ENCODE measurements at regions not wholly inside any gene's neighbourhood (a gene's known extent, or its start where the extent isn't known, plus 50 kb on each side); places are given as distances from the start of the nearest gene placed in this dataset.
"Not testable (repeated sequence)": the region's sequence is repeated elsewhere in the genome, so short reads cannot be mapped to it uniquely, and the experiment has no call there.

DNA sequence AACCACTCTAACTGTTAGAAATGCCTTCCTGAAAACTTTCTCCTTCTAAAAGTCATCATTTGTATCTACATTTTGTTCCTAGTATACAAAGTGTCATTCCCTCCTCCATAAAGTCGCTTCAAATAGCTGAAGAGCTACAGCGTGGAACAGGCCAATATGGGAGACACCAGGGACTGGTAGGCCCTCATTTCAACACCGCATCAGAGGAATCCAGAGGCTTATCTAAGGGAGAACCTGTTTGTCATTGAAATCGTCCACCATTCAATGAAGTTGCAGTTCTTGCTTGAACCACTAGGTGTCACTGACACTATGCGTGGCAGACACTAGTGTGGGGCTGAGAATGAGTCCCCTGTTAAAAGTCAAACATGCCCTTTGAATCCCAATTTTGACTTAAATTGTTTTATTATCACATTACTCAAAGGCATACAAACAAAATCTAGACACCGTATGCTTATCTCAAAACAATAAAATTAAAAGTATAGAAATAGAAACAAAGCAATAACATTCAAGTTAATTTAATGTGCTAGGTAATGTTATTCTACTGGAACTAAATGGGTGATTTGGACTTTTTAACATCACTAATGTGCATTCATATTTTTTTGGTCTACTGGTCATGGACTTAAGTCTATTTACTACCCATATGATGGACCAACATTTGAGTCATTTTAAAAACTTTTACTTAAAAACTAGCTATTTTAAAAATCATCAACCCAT lies 182.3 kb downstream of the FCRL5 start:
- no peak for DNase-seq (ENCODE audit: low read depth in 3 of 3, low spot score in 1 of 3)

DNA sequence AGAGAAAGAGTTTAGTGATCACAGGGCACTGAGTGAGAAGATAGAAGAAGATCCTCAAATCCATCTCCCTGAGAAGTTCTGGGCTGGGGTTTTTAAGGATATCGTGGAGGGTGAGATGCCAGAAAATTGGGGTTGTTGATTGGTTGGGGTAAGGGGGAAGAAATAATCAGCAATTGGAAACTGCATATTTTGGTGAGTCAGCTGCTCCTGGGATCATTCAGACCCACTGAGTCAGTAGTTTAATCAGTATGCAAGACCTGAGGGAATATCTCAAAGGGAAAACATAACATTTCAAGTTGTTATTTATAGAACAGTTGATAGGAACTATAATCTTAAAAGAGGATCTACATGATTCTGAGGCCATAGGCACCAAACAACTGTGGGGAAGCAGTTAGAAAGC lies 183.4 kb downstream of the FCRL5 start:
- DNase-seq (ENCODE audit: low read depth in 3 of 3, low spot score in 1 of 3) = not testable (repeated sequence)

DNA sequence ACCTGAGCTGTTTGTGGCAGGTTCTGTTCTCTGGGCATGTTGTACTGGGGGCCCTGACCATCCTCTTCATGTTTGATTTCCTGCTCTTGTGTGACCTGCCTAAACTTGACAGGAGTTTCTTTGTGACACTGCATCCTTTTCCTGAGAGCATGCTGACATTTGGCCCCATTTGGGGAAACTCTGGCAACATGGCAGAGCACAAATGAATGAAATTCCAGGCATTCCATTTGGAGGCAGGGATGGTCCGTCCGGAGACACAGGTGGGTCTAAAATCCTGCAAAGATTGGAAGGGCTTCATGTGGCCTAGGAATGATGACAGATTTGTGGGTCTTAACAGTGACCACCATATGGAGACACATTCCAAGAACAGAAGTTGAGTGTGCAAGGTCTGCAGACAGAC lies 184.0 kb downstream of the FCRL5 start:
- no peak for DNase-seq (ENCODE audit: low read depth in 3 of 3, low spot score in 1 of 3)

DNA sequence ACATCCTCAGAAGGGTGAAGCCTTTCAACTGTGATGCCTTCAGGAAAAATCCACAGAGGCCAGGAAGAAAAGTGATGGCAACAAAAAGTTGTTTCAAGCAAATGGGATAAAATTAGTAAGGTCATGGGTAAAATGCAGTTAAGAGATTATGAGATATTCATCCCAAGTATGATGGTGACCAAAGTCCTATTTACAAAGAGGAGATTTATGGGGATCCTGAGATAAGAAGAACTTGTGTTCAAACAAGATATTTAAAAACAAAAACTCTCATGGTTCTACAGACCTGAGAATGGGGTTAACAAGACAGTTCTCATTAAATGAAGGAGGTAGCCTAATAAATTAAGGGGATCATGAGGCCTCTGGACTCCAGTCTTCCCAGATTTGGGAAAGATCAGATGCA lies 184.4 kb downstream of the FCRL5 start:
- DNase-seq (ENCODE audit: low read depth in 3 of 3, low spot score in 1 of 3) = no peak

DNA sequence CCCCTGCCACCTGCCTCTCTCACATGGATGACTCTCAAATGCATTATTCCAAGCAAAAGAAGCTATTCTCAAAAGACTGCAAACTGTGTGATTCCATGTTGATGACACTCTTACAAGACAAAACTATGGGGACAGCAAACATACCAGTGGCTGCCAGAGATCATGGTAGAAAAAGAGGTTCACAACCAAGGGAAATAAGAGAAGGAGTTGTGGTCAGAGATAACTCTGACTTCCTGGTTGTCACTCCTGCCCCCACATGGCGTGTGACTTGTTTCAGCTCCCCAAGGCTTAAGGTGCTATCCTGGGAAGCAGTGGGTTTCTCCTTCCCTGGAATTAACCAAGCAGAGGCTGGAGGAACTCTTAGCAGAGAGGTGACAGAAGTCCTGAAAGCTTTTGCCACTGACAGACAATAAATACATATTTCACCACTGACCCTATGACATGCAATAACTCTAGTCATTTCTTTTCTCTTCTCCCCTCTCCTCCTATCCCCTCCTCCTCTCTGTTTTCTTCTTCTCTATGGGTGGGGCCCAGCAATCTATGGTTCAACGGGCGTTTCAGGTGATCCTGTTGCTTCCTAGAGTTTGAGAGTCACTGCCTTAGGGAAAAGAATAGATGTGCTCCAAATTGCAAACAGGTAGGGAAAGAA lies 185.1 kb downstream of the FCRL5 start:
- no peak for DNase-seq (ENCODE audit: low read depth in 3 of 3, low spot score in 1 of 3)

DNA sequence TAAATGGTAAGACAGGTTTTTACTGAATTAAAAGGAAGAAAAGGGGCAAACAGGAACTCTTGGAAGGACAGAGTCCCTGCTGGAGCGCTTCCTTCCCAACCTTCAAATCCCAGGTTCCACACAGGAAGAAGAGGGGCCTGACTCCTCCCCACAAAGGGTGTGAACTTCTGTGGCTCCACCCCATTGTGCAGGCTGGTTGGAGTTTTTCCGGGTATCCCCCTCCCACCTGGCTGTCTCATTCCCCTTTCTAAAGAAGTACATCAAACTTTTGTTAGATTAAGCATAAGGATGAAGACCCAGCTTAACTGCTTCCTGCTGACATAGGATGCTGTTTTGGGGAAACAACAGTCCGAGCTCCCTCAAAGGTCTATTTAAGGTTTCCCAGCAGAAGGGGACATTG lies 187.7 kb downstream of the FCRL5 start:
- DNase-seq (ENCODE audit: low read depth in 3 of 3, low spot score in 1 of 3) = no peak

DNA sequence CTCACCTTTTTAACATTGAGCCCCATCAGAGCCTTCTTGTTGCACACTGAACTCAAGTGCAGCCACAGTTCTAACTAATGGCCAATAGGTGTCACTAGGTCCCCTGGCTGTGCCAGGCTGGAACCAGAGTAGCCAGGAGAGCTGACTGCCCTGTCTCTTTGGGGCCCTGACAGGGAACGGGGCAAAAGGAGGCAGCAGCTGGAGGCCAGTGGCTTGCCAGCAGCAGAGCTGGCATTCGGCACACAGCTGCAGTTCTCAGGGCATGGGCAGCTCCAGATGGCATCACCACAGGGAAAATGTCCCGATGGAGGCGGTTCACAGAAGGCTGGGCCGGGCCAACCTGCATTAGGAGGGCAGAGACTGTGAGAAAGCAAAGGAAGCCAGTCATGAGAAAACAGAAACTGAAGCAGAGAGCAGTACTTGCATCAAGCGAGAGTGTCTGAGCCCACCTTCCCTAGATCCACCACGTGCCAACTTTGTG lies 188.6 kb downstream of the FCRL5 start:
- no peak for DNase-seq (ENCODE audit: low read depth in 3 of 3, low spot score in 1 of 3)

DNA sequence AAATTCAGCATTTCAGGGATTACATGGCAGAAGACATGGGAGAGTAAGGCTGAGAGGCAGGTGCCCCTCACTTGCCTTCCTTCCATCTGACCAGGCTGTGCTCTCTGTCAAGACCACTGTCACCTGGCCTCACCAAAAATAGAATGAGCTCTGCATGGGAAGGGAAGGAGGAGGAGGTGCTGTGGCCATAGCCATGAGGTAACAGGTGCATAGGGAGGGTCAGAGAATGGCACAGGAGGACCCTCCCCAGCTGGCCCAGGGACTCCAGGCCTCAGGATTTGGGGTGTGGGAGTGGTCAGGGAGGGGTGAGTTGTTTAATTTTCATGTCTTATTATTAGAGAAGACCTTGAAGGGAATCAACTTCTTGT lies 192.3 kb downstream of the FCRL5 start:
- DNase-seq (ENCODE audit: low read depth in 3 of 3, low spot score in 1 of 3) = no peak

DNA sequence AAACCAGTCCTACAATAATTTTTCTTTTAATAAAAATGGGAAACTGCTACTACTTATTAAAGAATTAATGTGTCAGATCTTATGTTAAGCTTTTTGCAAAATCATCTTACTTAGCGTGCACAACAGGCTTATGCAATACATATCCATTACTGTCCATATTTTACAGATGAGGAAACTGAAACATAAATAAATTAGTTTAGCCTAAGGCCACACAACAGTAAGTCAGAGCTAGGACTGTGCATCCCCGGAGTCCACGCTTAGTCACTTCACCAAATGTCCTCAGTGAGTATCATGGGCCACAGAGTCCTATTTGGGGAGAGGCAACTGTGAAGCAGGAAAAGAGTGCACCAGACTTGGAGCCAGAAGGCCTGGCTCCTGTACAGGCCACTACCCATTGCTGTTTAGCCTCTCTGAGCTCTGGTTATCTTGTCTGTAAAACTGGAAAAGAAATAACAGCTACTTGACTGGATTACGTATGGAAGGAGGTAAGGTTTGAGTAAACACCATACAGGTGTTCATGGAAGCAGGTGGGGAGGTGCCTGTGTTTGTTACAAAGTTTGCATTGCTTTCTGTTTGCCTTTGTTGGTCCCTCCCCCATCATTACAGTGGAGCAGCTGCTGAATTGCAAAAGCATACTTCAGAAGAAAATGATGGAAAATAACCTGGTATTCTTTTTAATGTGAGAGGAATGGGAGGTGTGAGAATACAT lies 192.8 kb downstream of the FCRL5 start:
- no peak for DNase-seq (ENCODE audit: low read depth in 3 of 3, low spot score in 1 of 3)

DNA sequence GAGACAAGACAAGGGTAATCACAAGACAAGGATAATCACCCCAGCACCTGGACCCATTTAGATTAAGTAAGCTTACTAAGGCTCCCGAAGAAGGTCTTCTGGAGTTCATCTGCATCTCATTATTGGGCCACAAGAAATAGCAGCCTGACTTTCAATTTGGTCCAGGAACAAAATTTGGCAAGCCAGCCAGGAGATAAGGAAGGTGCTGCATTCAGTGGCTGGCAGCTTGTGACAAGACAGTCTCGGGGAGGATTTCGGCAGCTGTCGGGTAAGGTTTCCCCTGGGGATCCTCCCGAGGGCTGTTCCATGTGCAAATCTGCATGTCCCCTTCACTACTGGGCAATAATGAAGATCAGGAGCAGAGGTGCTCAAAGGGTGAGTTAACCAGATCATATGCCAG lies 195.2 kb downstream of the FCRL5 start:
- no peak for DNase-seq (ENCODE audit: low read depth in 3 of 3, low spot score in 1 of 3)

DNA sequence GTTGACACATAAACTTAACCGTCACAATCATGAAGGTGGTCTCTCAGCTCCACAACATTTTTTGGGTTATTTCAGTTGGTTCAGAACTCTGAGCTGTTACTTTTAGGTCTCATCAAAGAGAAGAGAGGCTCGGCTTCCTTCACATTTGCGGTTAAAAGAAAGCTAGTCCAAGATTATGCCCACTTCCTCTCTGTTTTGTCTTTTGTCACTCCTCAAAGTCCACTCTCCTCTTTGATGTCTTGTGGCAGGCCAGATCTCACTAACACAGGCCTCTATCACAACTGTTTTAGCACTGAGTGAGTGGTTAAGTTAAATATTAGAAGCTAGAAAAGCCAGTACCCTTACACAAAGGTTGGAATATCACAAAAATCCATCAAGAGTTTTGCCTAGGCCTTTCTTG lies 195.7 kb downstream of the FCRL5 start:
- DNase-seq (ENCODE audit: low read depth in 3 of 3, low spot score in 1 of 3) = no peak

DNA sequence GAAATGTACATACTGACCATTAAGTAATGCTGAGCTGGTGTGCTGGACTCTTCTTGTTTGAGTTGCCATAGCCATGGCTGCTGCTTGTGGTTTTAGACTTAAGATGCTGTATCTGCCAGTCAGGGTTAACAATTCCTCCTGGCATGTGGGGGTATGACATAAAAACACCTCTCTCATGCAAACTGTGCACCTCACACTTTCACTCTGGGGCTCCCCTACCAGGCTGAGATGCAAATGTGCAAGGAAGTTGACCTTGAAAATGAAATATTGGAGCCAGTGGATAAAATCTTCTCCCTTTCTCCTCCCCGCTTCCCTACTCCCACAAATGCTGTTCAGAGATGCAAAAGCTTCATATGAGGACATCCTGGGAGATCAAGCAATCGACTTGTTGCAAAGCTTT lies 198.8 kb downstream of the FCRL5 start:
- no peak for DNase-seq (ENCODE audit: low read depth in 3 of 3, low spot score in 1 of 3)

DNA sequence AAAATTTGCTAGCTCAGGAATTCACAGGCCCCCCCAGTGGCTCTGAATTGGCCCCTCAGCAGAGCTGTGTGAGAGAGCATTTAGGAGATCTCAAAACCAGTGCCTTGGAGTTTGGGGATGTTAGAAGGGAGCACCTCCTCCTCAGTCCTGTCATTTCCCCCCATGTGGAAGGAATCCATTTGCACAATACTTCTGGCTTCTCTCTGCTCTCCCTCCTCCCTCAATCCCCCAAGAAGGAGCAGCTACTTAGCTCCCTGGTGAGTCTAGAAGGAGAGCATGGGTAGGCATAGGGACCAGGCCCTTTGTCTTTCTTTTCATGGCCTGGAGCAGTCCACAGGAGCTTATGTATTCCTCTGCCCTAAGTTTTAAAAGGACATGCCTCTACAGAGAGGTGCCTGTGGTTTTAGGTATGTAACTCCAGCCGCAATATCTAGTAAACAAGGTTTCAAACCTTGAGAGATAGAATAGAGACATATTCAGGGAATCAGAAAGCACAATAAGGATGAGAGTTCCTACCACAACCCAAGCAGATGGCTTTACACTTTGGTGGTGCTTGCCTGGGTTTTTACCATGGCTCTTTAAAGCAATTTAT lies 199.4 kb downstream of the FCRL5 start:
- no peak for DNase-seq (ENCODE audit: low read depth in 3 of 3, low spot score in 1 of 3)

DNA sequence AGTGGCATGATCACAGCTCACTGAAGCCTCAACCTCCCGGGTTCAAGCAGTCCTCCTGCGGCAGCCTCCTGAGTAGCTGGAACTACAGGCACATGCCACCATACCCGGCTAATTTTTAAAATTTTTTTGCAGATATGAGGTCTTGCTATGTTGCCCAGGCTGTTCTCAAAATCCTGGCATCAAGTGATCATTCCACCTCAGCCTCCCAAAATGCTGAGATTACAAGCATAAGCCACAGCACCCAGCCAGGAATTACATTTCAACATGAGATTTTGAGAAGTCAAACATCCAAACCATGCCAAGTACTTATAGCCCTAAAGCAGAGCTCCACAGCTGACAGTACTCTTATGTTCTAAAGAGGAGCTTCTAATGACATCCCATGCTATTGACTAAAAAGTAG lies 200.1 kb downstream of the FCRL5 start:
- no peak for DNase-seq (ENCODE audit: low read depth in 3 of 3, low spot score in 1 of 3)

DNA sequence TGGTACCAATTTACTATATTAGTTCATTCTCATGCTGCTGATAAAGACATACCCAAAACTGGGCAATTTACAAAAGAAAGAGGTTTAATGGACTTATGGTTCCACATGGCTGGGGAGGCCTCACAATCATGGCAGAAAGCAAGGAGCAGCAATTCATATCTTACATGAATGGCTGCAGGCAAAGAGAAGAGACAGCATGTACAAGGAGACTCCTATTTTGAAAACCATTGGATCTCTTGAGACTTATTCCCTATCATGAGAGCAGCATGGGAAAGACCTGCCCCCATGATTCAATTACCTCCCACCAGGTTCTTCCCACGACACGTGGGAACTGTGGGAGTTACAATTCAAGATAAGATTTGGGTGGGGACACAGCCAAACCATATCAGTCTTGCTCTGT lies 200.5 kb downstream of the FCRL5 start:
- not testable (repeated sequence) for DNase-seq (ENCODE audit: low read depth in 3 of 3, low spot score in 1 of 3)

DNA sequence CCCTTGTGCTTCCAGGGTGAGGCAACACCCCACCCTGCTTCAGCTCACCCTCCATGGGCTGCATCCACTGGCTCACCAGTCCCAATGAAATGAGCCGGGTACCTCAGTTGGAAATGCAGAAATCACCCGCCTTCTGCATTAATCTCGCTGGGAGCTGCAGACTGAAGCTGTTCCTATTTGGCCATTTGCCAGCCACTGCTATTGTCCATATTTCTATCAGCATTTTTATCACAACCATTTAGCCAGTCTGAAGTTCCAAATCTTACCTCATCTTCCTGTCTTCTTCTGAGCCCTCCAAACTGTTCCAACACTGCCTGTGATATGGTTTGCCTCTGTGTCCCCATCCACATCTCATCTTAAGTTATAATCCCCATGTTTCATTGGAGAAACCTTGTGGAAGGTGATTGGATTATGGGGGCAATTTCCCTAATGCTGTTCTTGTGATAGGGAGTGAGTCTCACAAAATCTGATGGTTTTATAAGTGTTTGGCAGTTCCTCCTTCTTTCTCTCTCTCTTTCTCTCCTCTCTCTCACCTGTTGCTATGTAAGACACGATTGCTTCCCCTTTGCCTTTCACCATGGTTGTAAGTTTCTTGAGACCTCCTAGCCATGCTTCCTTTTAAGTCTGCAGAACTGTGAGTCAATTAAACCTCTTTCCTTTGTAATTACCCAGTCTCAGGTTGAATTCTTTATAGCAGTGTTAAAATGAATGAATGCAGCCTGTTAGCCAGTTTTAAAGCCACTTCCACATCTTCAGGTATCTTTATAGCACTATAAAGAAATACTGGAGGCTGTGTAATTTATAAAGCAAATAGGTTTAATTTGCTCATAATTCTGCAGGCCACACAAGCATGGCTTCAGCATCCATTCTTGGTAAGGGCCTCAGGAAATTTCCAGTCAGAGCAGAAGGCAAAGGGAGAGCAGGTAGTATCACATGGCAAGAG lies 203.5 kb downstream of the FCRL5 start:
- no peak for DNase-seq (ENCODE audit: low read depth in 3 of 3, low spot score in 1 of 3)

DNA sequence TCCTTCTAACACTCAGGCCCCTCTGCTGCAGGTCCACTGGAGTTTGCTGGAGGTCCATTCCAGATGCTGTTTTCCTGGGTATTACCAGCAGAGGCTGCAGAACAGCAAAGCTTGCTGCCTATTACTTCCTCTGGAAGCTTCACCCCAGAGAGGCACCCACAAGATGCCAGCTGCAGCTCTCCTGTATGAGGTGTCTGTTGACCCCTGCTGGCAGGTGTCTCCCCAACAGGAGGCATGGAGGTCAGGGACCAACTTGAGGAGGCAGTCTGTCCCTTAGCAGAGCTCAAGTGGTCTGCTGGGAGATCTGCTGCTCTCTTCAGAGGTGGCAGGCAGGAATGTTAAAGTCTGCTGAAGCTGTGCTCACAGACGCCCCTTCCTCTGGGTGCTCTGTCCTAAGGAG lies 204.8 kb downstream of the FCRL5 start:
- no peak for DNase-seq (ENCODE audit: low read depth in 3 of 3, low spot score in 1 of 3)

DNA sequence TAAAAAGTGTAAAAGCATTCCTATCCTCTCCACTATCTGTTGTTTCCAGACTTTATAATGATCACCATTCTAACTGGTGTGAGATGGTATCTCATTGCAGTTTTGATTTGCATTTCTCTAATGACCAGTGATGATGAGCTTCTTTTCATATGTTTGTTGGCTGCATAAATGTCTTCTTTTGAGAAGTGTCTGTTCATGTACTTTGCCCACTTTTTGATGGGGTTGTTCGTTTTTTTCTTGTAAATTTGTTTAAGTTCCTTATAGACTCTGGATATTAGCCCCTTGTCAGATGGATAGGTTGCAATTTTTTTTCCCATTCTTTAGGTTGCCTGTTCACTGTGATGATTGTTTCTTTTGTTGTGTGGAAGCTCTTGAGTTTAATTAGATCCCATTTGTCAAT lies 199.6 kb upstream of the ETV3 start:
- DNase-seq (ENCODE audit: low read depth in 3 of 3, low spot score in 1 of 3) = not testable (repeated sequence)

DNA sequence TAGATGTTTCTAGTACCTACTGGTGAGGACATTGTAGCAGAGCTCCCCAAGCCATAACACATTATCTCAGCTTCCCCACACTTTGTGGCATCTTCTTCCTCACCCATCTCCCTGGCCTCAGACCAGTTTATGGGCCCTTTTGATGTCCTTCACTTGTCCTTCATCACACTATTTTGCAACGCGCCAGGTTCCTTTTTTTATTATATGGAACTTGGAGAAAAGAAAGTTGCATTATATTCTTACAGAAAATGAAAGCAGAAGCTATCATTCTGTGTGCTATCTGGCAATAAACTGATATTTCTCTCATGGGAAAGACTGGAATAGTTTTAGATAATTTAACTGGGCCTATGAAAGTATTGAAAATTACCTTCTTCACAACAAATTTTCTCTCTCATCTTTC lies 196.9 kb upstream of the ETV3 start:
- DNase-seq (ENCODE audit: low read depth in 3 of 3, low spot score in 1 of 3) = no peak

DNA sequence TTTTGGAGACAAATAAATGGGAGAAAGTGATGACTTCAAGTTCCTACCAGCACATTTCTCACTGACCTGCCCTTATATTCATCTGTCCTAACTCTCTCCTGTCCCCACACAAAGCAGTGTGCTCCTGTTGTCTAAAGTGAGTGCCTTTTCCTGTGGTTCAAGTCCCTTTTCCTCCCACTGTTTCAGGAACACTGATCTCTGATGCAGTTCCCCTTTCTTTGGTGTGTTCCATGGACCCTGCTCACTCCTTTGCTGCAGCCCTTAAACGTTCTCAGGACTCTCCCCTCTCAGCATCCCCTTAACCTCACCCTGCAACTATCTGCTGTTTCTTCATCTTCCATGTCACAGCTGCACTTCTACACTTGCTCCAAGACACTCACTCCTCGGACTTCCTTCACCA lies 195.8 kb upstream of the ETV3 start:
- no peak for DNase-seq (ENCODE audit: low read depth in 3 of 3, low spot score in 1 of 3)

DNA sequence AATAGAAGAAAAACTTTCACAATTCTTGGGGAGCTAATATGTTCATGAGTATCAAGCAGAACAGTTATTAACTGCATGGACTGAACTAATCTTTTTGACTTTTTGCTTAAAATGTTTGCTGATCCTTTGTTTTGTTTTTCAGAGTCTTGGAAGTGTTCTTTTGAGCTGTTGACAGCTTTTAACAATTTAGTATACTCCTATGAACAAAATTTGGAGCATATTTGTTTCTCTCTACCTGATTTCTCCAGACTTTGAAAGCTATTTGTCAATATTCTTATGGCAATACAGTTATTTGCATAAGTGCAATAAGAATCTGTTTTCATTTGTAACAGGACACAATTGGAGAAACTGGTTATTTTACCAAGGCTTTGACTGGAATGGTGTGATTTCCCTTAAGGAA lies 192.0 kb upstream of the ETV3 start:
- DNase-seq (ENCODE audit: low read depth in 3 of 3, low spot score in 1 of 3) = not testable (repeated sequence)
